ENCODE measurements at regions not wholly inside any gene's neighbourhood (a gene's known extent, or its start where the extent isn't known, plus 50 kb on each side); places are given as distances from the start of the nearest gene placed in this dataset.

DNA sequence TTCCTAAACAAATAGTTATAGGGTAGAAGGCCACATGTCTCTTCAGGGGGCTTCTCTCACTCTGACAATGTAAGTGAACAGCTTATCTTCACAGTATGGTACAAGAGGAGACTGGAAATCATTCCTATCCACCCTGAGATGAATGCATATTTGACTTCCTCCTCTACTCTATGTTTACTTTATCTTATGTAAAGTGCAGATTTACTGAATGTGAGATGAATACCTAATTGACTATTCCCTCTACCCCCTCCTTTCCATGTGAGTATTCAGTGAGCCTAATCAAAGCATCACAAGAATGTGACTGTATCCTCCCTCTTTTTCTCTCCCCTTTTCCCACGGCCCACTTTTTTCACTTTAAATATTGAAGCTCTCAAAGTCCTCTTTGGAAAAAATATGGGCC is 132.5 kb downstream of the BACH1 start:
- TF ChIP-seq, protein P1, sequence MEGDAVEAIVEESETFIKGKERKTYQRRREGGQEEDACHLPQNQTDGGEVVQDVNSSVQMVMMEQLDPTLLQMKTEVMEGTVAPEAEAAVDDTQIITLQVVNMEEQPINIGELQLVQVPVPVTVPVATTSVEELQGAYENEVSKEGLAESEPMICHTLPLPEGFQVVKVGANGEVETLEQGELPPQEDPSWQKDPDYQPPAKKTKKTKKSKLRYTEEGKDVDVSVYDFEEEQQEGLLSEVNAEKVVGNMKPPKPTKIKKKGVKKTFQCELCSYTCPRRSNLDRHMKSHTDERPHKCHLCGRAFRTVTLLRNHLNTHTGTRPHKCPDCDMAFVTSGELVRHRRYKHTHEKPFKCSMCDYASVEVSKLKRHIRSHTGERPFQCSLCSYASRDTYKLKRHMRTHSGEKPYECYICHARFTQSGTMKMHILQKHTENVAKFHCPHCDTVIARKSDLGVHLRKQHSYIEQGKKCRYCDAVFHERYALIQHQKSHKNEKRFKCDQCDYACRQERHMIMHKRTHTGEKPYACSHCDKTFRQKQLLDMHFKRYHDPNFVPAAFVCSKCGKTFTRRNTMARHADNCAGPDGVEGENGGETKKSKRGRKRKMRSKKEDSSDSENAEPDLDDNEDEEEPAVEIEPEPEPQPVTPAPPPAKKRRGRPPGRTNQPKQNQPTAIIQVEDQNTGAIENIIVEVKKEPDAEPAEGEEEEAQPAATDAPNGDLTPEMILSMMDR (conservative IDR thresholded peaks at IDR 0.05; ENCODE audit: low read depth, low read length), result no peak
- TF ChIP-seq EZH2 (IDR thresholded peaks at IDR 0.05; ENCODE audit: borderline replicate concordance, low read depth, low read length, poor library complexity, severe bottlenecking), result no peak

All from A673 (cell line).